ENCODE measurements at regions not wholly inside any gene's neighbourhood (a gene's known extent, or its start where the extent isn't known, plus 50 kb on each side); places are given as distances from the start of the nearest gene placed in this dataset.
"Not testable (repeated sequence)": the region's sequence is repeated elsewhere in the genome, so short reads cannot be mapped to it uniquely, and the experiment has no call there.

DNA sequence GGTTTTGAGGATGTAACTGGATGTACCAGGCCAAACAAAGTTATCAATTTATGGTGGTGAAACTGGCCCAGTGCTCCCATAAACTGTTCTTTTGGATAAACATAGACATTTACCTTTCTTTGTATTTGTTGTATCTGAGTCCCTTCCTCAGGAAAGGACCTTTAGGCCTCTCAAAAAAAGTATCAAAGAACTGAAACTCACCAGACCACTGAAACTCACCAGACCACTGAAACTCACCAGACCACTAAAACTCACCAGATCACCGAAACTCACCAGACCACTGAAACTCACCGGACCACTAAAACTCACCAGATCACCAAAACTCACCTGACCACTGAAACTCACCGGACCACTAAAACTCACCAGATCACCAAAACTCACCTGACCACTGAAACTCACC, 597.6 kb upstream of the GOT2 start:
- not testable (repeated sequence) for FAIRE-seq; DNase-seq (ENCODE audit: insufficient read length, low spot score)

DNA sequence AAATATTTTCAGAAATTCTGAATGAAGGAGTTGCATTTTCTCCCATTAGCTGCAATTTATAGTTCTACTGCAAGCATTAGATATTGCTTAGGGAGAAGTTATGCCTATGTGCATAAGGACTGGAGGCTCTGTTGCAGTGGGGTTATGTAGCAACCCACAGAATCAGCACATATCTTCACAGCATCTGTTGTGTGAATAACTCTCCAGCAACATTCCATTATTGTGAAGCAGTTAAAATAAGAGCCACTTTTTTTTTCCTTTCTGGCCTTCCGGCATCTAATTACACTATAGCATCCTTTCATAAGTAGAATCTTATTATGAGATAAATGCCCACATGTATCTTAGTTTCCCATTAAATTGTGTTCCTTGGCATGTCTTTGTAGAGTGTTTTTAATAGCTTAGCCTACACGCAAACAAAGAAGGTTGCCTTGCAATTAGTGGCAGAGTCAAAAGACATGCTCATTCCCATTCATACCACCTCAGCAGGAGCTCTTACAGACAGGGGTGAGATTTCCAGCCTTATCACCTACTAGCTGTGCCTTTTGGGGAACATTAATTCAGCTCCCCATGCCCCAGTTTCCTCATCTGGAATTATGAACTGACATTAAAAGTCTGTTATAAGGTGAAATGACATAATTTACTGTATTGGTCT, 596.0 kb upstream of the GOT2 start:
- FAIRE-seq = no peak
- no peak for DNase-seq (ENCODE audit: insufficient read length, low spot score)

- DNase-seq (ENCODE audit: insufficient read length, low spot score) (no peak), FAIRE-seq (no peak)
Measured at GRCh38 chr16:59328961-59329360, 594.8 kb upstream of the GOT2 start.

GRCh38 chr16:59327894-59328293, 593.8 kb upstream of the GOT2 start:
- DNase-seq (ENCODE audit: insufficient read length, low spot score) (no peak), FAIRE-seq (no peak)

DNA sequence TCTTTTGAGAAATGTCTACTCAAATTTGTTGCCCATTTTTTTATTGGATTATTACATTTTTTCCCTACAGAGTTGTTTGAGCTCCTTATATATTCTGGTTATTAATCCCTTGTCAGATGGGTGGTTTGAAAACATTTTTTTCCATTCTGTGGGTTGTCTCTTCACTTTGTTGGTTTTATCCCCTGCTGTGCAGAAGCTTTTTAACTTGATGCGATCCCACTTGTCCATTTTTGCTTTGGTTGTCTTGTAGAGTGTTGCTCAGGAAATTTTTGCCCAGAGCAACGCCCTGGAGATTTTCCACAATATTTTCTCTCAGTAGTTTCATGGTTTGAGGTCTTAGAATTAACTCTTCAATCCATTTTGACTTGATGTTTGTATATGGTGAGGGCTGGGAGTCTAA, 592.8 kb upstream of the GOT2 start:
- no peak for FAIRE-seq
- no peak for DNase-seq (ENCODE audit: insufficient read length, low spot score)

GRCh38 chr16:59324462-59324861, 590.3 kb upstream of the GOT2 start:
- DNase-seq (ENCODE audit: insufficient read length, low spot score) = no peak
- FAIRE-seq = no peak

GRCh38 chr16:59320657-59321056, 586.5 kb upstream of the GOT2 start:
- DNase-seq (ENCODE audit: insufficient read length, low spot score) = no peak
- no peak for FAIRE-seq

- FAIRE-seq = no peak
Measured at GRCh38 chr16:59319871-59320270, 585.8 kb upstream of the GOT2 start.

DNA sequence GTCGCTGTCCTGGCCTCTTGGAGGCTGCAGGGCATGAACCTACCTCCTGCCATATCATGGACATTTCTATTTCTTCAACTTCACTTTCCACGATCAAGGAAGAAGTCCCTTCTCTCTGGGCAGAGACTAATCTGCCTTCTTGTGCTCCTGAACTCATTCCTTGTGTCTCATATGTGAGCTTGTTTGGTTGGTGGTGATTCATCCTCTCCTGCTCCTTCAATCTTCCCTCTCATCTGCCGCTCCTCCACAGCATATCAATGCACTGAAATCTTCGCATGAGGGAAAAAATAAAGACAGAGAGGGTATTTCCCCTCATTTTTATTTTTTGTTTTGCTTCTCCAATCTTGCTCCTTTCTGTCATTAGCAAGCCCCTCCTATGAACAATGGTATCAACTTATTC, 571.7 kb upstream of the GOT2 start:
- DNase-seq (ENCODE audit: insufficient read length, low spot score) (no peak), FAIRE-seq (no peak)

More at GRCh38 chr16:59319871-59320270, 585.8 kb upstream of the GOT2 start:
- DNase-seq (ENCODE audit: insufficient read length, low spot score) = no peak

DNA sequence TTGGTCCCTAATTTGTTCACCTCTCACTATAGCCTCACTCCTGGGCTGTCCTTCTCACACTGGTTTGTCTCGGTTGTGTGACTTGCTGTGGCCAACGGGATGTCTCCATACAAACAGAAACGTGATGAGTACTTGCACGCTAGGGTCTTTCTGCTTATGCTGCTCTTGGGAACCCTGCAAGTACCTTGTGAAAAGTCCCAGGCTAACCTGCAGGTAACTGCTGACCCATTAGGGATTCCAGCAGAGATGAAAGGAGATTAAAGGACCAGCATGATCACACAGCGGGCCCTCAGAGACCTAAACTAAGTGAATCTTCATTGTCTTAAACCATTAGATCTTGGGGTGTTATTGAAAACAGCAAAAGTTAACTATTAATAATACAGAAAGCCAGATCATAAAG, 562.8 kb upstream of the GOT2 start:
- FAIRE-seq = no peak
- no peak for DNase-seq (ENCODE audit: insufficient read length, low spot score)

DNA sequence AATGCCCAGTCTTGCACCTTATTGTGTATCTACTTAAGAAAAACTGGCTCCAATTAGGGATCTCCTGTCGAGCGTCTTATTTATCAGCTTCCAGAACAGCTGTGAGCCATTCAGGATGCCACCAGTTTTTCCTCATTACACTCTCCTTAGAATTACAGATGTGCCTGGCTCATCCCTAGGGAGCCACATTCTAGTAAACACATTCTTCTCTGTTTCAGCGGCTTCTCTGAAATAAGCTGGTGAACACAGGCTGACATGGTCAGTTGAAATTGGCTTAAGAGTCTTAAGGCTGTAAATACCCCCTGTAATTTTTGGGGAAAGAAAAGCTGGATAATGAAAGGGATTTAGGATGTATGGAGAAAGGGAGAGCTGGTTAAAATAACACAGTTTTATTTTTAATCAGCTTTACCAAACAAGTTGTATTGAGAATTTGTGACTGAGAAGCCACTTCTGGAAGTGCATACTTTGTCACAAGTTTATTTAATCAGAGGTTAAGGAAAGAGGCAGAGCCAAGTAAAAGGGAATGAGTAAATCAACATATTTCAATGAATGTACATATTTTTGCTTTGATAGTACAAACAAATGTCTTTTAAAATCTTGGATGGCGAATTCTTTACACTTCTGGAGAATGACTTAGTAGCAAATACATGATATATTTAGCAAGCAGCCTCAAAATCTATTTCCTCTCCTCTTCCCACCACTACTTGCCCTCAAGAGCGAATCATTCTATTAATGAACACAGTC, 562.0 kb upstream of the GOT2 start:
- no peak for DNase-seq (ENCODE audit: insufficient read length, low spot score)
- no peak for FAIRE-seq

GRCh38 chr16:59295474-59295873, 561.4 kb upstream of the GOT2 start:
- FAIRE-seq (no peak), DNase-seq (ENCODE audit: insufficient read length, low spot score) (no peak)

DNA sequence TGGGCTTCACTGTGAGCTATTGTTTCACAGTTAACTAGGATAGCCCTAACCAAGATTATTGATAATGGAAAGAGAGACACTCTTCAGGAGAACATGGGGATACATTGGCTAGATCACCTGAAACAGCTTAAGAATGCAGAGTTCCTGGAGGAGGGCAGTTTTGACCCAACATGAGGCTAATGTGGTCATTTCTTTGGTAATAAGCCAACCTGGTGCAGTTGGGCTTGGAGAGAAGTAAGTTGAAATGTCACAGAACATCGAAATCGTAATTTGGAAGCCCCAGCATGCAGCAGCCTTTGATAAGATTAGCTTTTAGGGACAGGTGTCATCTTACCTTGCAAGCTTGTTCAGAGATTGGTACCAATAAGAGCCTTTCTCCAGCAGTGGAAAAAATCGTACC, 556.6 kb upstream of the GOT2 start:
- DNase-seq (ENCODE audit: insufficient read length, low spot score) (no peak), FAIRE-seq (no peak)

DNA sequence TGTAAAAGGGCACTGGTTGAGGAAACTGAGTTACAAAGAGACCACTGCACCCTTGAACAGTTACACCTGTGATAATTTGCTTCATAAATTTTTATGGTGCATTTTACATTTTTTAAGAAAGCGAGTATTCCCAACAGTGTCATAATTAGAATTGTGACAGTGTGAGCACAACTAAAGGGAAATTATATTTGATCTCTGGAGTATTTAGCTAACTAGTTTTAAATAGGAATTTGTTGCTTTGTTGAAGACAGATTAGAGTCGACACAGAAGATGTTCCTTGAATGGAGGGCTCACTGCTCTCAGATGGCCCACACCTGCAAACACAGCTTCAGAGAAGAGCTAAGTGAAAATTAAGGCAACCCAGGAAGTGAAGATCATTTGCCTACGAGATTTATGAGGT, 555.0 kb upstream of the GOT2 start:
- no peak for FAIRE-seq
- no peak for DNase-seq (ENCODE audit: insufficient read length, low spot score)

GRCh38 chr16:59274141-59274540, 540.0 kb upstream of the GOT2 start:
- no peak for DNase-seq (ENCODE audit: insufficient read length, low spot score)
- FAIRE-seq = no peak

DNA sequence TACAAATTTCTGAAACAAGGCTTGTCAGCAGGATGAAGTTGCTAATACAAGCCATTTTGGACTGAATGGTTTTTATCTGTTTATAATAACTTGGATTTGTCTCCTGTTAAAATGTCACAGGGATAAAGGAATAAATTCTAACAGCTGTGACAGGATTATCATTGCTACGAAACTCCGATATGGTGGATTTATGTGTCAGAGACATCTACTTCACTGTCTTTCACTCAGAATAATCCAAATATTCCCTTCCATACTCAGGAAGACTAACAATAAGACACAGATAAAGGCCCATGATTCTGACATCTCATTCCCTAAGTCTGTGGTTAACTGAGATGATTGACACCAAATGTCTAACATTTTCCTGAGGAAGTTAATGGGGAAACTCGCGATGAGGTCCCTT, 529.8 kb upstream of the GOT2 start:
- no peak for FAIRE-seq
- DNase-seq (ENCODE audit: insufficient read length, low spot score) = no peak

- FAIRE-seq (no peak), DNase-seq (ENCODE audit: insufficient read length, low spot score) (no peak)
Measured at GRCh38 chr16:59260892-59261291, 526.8 kb upstream of the GOT2 start.

GRCh38 chr16:59259950-59260319, 525.8 kb upstream of the GOT2 start:
- FAIRE-seq (no peak), DNase-seq (ENCODE audit: insufficient read length, low spot score) (no peak)

DNA sequence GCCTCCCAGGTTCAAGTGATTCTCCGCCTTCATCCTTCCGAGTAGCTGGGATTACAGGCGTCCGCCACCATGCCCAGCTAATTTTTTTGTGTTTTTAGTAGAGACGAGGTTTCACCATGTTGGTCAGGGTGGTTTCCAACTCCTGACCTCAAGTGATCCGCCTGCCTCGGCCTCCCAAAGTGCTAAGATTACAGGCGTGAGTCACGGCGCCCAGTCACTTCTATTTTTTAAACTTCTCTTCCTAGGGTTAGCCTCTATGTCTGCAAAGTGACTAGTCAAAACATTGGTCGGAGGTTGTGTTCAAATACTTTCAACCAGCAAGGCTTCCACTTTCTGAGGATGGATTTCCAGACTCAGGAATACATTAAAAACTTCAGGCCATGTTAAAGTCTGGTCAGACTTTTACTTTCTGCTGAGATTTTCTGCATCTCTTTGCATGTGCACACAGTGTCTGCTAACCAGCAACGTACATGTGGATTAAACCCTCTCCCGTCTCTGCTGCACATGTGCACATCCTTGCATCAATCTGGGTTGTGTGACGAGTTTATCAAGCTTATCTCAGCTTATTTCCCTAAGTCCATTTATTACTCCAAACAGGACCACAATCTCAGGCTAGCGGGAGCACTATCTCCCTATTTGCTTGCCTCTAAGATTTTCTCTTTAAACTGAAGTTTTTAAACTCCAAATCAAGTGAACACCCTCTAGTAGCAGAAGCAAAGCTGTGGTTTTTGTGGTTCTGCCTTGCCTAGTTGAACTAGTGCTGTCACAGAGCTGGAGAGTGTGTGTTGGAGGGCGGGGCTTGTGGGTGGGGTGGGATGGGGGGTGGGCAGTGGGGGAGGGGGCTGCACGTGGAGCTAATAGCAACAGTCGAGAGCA, 525.2 kb upstream of the GOT2 start:
- DNase-seq (ENCODE audit: insufficient read length, low spot score) = no peak
- no peak for FAIRE-seq

DNA sequence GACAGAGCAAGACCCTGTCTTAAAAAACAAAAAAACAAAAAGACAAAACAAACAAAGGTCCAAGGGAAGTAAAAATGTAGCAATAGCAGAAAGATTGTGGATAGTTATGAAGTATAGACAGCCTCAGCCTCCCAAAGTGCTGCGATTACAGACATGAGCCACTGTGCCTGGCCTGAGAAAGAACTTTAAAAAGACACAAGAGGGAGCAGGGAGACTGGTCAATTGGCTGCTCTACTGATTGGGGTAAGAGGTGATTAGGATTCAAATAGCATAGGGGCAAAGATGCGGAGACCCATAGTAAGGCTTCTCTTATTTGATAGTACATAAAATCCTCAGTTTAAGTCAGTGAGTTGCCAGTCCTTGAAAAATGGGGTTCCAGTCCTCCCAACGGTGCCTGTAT, 518.2 kb upstream of the GOT2 start:
- FAIRE-seq (no peak), DNase-seq (ENCODE audit: insufficient read length, low spot score) (no peak)

- DNase-seq (ENCODE audit: insufficient read length, low spot score) = no peak
- no peak for FAIRE-seq
Measured at GRCh38 chr16:59249011-59249410, 514.9 kb upstream of the GOT2 start.

DNA sequence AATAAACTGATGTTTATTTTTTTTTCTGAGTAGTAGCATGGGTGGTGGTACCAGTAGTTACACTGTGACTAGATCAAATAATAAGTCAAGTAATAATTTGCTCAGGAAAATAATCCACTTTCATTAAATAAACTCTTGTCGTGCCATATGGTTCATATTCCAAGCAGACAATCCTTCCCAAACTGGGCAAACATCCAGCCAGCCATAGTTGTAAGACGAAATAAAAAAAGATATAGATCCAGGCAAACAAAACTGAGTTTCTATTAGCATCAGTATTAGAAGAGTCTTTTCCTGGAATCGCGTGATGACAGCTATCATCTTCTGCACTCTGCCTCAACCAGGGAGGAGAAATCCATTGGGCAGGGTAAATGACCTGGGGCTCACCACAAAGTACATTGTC, 508.4 kb upstream of the GOT2 start:
- DNase-seq (ENCODE audit: insufficient read length, low spot score) = no peak
- no peak for FAIRE-seq
